K562 (cell line): ENCODE measurements at regions not wholly inside any gene's neighbourhood (a gene's known extent, or its start where the extent isn't known, plus 50 kb on each side); places are given as distances from the start of the nearest gene placed in this dataset.

Source experiments
- ATAC-seq: fragments of 200-7000 bp; cut with Tn5 transposase; 3 replicates; pipeline ENCODE4 v1.9.1; 2020; ENCODE audit warnings: moderate library complexity
- BruUV-seq: library from RNA; stranded (reverse); fragments of 400-500 nt; replicated peaks from 2 replicates; lab custom pipeline; 2021; lab: Mats Ljungman, UMichigan
- CTCF ChIA-PET: fragments of 300-600 bp; formaldehyde crosslinking; extraction: SDS; loops from one replicate; lab custom pipeline; 2021; ENCODE audit warnings: low intra/inter-chr PET ratio; lab: Yijun Ruan, JAX
- POLR2A ChIA-PET: fragments of 300-600, 350-650 bp; sonication (Branson Sonifier 250); formaldehyde crosslinking; extraction: SDS; loops from one replicate; lab custom pipeline; 2021; ENCODE audit warnings: antibody characterized with exemption, inconsistent platforms; lab: Yijun Ruan, JAX
- DNase-seq, 4 experiments: peaks; one replicate each; pipeline versions ENCODE4 v3.0.0 to v3.0.0-alpha.2; 2011 to 2018; ENCODE audit warnings: low spot score in 3 of 4, mixed read lengths in 3 of 4; ENCODE audit errors: extremely low read depth in 1 of 4
- FAIRE-seq: peaks from 2 replicates; lab custom pipeline; 2011; peaks lifted over from hg19 to GRCh38; lab: Jason Lieb, UNC
- H2AFZ ChIP-seq: 2 replicates; pipeline ENCODE4 v1.6.0; 2011; ENCODE audit warnings: low read depth, low read length, control low read depth, inconsistent platforms
- H3K27ac ChIP-seq: fragments of 200-600 bp; 3 replicates; pipeline ENCODE4 v1.8.0; 2011; ENCODE audit warnings: low read depth, mild to moderate bottlenecking, control low read depth, inconsistent platforms, low read length, moderate library complexity, mixed read lengths; ENCODE audit errors: extremely low read depth
- H3K27me3 ChIP-seq, 2 experiments: fragments of 300-600 bp in 1 of 2; 2 replicates in 1 of 2; 3 replicates in 1 of 2; pipeline versions ENCODE4 v1.6.0 to v1.8.0; 2011; ENCODE audit warnings: inconsistent platforms in 2 of 2, low read length in 2 of 2, mild to moderate bottlenecking in 1 of 2, mixed read lengths in 1 of 2, moderate library complexity in 1 of 2; ENCODE audit not compliant: control insufficient read depth in 2 of 2, insufficient read depth in 2 of 2
- H3K36me3 ChIP-seq: fragments of 300-600 bp; 3 replicates; pipeline ENCODE4 v1.8.0; 2011; ENCODE audit warnings: mild to moderate bottlenecking, low read length, inconsistent platforms; ENCODE audit not compliant: control insufficient read depth, insufficient read depth
- H3K4me1 ChIP-seq, 2 experiments: fragments of 200-600 bp in 1 of 2; replicated peaks in 1 of 2; 2 replicates in 1 of 2; 3 replicates in 1 of 2; pipeline versions ENCODE4 v1.5.1 to v1.8.0; 2011; ENCODE audit warnings: inconsistent platforms in 2 of 2, low read length in 2 of 2, mild to moderate bottlenecking in 1 of 2, mixed read lengths in 1 of 2, moderate library complexity in 1 of 2; ENCODE audit not compliant: control insufficient read depth in 2 of 2, insufficient read depth in 2 of 2
- H3K4me2 ChIP-seq: 2 replicates; pipeline ENCODE4 v1.6.1; 2011; ENCODE audit warnings: low read length, control low read depth, inconsistent platforms, mixed read lengths; ENCODE audit not compliant: insufficient read depth
- H3K4me3 ChIP-seq: fragments of 200-600 bp; sonication (generic), shearing (Covaris generic); 2 replicates; pipeline ENCODE4 v1.5.1; 2016; ENCODE audit warnings: control low read depth, inconsistent platforms
- H3K79me2 ChIP-seq: fragments of 200-600 bp; 3 replicates; pipeline ENCODE4 v1.8.0; 2011; ENCODE audit warnings: low read length, inconsistent platforms; ENCODE audit not compliant: control insufficient read depth, insufficient read depth
- H3K9ac ChIP-seq, 2 experiments: 2 replicates each; pipeline versions ENCODE4 v1.6.0 to v1.6.1; 2011; ENCODE audit warnings: low read depth in 2 of 2, low read length in 2 of 2, control low read depth in 1 of 2, inconsistent platforms in 1 of 2, mild to moderate bottlenecking in 1 of 2, mixed read lengths in 1 of 2; ENCODE audit not compliant: insufficient read depth in 1 of 2
- H3K9me1 ChIP-seq: one replicate; pipeline ENCODE4 v1.6.0; 2011; ENCODE audit warnings: inconsistent platforms, mild to moderate bottlenecking, low read length, moderate library complexity; ENCODE audit not compliant: control insufficient read depth, insufficient read depth
- H3K9me3 ChIP-seq: replicated peaks from 2 replicates; pipeline ENCODE4 v1.5.1; 2011; ENCODE audit warnings: low read depth, low read length, inconsistent platforms; ENCODE audit not compliant: control insufficient read depth, insufficient read depth
- H4K20me1 ChIP-seq: replicated peaks from 2 replicates; pipeline ENCODE4 v1.6.1; 2011; ENCODE audit warnings: low read length, inconsistent platforms, mixed read lengths; ENCODE audit not compliant: control insufficient read depth, insufficient read depth
- HMGN3 ChIP-seq: IDR thresholded peaks from 2 replicates; pipeline ENCODE4 v1.6.1; 2011; ENCODE audit warnings: borderline replicate concordance, low read depth, mild to moderate bottlenecking, mixed read lengths, low read length; ENCODE audit not compliant: insufficient read length; ENCODE audit errors: extremely low read depth
- PCBP2 ChIP-seq: fragments of 200-400 bp; formaldehyde crosslinking; IDR thresholded peaks from 2 replicates; pipeline ENCODE4 v1.6.1; 2018; ENCODE audit warnings: low read length, low read depth, mild to moderate bottlenecking, moderate library complexity; ENCODE audit not compliant: poor library complexity, severe bottlenecking
- PPARD ChIP-seq: fragments of 250-450 bp; sonication (Bioruptor Pico); IDR thresholded peaks from 2 replicates; pipeline ENCODE4 v1.8.0; 2022; ENCODE audit warnings: inconsistent platforms, mild to moderate bottlenecking, moderate library complexity
- SIN3B ChIP-seq: fragments of 450-650 bp; IDR thresholded peaks from 2 replicates; pipeline ENCODE4 v1.6.1; 2017; ENCODE audit warnings: low read depth, mild to moderate bottlenecking, moderate library complexity
- SMARCA5 ChIP-seq: fragments of 450-650 bp; IDR thresholded peaks from 2 replicates; pipeline ENCODE4 v1.6.1; 2016
- TCF3 ChIP-seq: sonication (generic); formaldehyde crosslinking; IDR thresholded peaks from 2 replicates; pipeline ENCODE4 v1.4.0; 2020; ENCODE audit warnings: mild to moderate bottlenecking, missing genetic modification reagents
- VEZF1 ChIP-seq: fragments of 200-800 bp; sonication (Bioruptor generic); IDR thresholded peaks from 2 replicates; pipeline ENCODE4 v1.6.1; 2017; ENCODE audit warnings: missing genetic modification characterization, missing compliant biosample characterization
- ZNF133 ChIP-seq: fragments of 250-450 bp; sonication (Bioruptor Pico); IDR thresholded peaks from 2 replicates; pipeline ENCODE4 v1.4.0; 2020; ENCODE audit warnings: mild to moderate bottlenecking
- ZNF263 ChIP-seq: sonication (generic); formaldehyde crosslinking; IDR thresholded peaks from 2 replicates; pipeline ENCODE4 v1.8.0; 2022; ENCODE audit warnings: mild to moderate bottlenecking, missing genetic modification reagents, borderline replicate concordance
- ZNF280B ChIP-seq: fragments of 250-450 bp; sonication (Bioruptor Pico); IDR thresholded peaks from 2 replicates; pipeline ENCODE4 v1.5.1; 2021; ENCODE audit warnings: mild to moderate bottlenecking
- WGBS: fragments of 100-300 bp; shearing (Covaris generic); methylation state at CpG from one replicate; pipeline ENCODE4 v1.1.6; 2016; ENCODE audit warnings: low coverage, mixed read lengths; ENCODE audit not compliant: insufficient coverage; ENCODE audit errors: missing lambda C conversion rate; 5-methylcytosine and 5-hydroxymethylcytosine counted together
- in situ Hi-C: fragments of 300-500 bp; cut with MboI; formaldehyde crosslinking; loops from 4 replicates; pipeline ENCODE4 v1.15.0; 2018; ENCODE audit warnings: inconsistent platforms, mixed read lengths
- intact Hi-C: fragments of 100-400 bp; cut with micrococcal nuclease; formaldehyde crosslinking; loops from 2 replicates; pipeline ENCODE4 v1.14.2; 2022

GRCh38 chr13:59568306-59568705 is 595.4 kb downstream of the DIAPH3 start:
- no peaks in the 10 kb centered on the region; a peak in 1 of 5 replicates for H3K27me3 ChIP-seq
- FAIRE-seq: no peak
- no peaks in the 10 kb centered on the region for H3K36me3 ChIP-seq
- DNase-seq: no peak
- H3K4me2 ChIP-seq: no peak overlapping the region
- ChIA-PET CTCF (interaction anchor here (0.5 kb wide), 1 partner anchor 119 kb away, joined by 4 read pairs; no protein-coding TSS in a partner anchor), POLR2A (no interaction called here)
- in situ Hi-C loops (no loop called here), intact Hi-C loops (no loop called here)
- H3K9me3 ChIP-seq: no peaks in the 10 kb centered on the region
- no peak overlapping the region for H3K27ac ChIP-seq
- H2AFZ ChIP-seq: no peak overlapping the region
- TF ChIP-seq VEZF1 (no peak), ZNF133 (CRISPR knock-in tag) (no peak), SIN3B (no peak), TCF3 (CRISPR knock-in tag) (no peak), PPARD (no peak), HMGN3 (no peak), SMARCA5 (no peak), ZNF263 (CRISPR knock-in tag) (no peak), PCBP2 (no peak), ZNF280B (CRISPR knock-in tag) (no peak)
- no peak overlapping the region for H3K4me3 ChIP-seq
- 0% methylated on average over 4 of the region's 4 CpGs for WGBS
- H3K9me1 ChIP-seq: no peaks in the 10 kb centered on the region
- BruUV-seq: no TSS peak
- H3K4me1 ChIP-seq: no peaks in the 10 kb centered on the region
- H4K20me1 ChIP-seq: no peaks in the 10 kb centered on the region
- no peak for ATAC-seq
- no peak overlapping the region for H3K9ac ChIP-seq
- H3K79me2 ChIP-seq: no peaks in the 10 kb centered on the region
